Inferior parietal cortex (tissue), 1 donor: ENCODE measurements at regions not wholly inside any gene's neighbourhood (a gene's known extent, or its start where the extent isn't known, plus 50 kb on each side); places are given as distances from the start of the nearest gene placed in this dataset.
"Not testable (repeated sequence)": the region's sequence is repeated elsewhere in the genome, so short reads cannot be mapped to it uniquely, and the experiment has no call there.

Experiments used
- DNase-seq: peaks from one replicate; pipeline ENCODE4 v3.0.0-alpha.2; 2016; ENCODE audit errors: extremely low spot score

GRCh38 chr22:48488611-48489511, 1338.8 kb downstream of the BRD1 start:
- DNase-seq: no peak

DNA sequence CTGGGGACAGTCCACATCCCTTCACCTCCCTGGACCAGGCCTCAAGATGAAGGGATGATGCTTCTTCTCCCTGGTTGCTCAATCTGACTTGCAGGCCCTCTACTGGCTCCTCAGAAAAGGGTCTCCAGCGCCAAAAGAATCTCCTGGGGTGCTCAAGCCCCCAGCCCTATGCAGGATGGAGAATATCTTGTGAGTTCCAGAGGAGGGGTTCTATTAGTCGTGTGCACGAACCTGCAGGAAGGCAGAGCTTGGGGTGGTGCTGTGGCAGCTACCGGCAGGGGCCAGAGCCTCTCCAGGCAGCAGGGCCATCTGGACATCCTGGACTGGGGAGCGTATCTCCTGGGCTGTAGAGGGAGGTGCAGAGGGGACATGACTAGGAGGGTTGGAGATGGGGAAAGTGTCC, 1339.5 kb downstream of the BRD1 start:
- DNase-seq: no peak

- DNase-seq: no peak
Observed at GRCh38 chr22:48486558-48486957, 1341.1 kb downstream of the BRD1 start.

GRCh38 chr22:48486134-48486532, 1341.5 kb downstream of the BRD1 start:
- no peak for DNase-seq

DNA sequence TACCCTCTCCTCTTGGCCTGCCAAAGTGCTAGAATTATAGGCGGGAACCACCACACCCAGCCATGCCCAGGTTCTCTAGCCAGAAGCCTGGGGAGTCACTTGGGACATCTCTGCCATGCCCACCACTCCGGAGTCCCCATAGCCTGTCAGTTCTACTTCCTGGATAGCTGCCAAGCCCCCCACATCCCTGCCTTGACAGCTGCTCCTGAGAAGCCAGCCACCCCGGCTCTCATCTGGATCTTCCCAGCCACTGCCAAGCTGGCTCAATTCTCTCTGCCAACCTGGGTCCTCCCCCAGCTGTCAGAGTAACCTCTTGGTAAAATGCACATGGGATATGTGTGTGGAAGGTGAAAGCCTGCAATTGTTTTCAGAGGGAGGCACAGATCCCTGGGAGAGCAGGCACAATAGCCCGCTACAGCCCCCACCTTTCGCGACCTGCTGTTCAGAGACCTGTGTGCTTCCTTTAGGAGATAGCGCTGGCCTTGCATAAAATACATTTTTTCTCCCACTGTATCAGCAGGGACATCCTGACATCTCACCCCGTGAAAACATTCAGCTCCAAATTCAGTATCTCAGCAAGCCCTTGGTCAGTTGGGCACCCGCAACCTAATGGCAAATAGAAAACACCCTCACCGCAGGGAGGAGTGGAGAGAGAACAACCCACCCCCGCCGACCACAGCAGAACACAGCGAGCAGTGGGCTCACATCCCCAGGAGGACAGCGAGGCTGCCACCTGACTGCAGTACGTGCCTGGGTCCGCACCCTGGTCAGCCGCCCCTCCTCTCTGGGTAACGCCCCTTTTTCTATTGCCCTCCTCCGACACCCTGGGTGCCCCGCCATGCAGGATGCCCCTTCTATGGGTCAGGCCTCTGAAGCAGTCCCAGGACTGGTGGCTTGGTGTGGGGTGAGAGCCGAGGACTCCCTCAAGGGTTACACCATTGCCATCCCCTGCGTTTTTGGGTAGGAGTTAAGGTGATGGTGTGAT, 1342.2 kb downstream of the BRD1 start:
- no peak for DNase-seq

DNA sequence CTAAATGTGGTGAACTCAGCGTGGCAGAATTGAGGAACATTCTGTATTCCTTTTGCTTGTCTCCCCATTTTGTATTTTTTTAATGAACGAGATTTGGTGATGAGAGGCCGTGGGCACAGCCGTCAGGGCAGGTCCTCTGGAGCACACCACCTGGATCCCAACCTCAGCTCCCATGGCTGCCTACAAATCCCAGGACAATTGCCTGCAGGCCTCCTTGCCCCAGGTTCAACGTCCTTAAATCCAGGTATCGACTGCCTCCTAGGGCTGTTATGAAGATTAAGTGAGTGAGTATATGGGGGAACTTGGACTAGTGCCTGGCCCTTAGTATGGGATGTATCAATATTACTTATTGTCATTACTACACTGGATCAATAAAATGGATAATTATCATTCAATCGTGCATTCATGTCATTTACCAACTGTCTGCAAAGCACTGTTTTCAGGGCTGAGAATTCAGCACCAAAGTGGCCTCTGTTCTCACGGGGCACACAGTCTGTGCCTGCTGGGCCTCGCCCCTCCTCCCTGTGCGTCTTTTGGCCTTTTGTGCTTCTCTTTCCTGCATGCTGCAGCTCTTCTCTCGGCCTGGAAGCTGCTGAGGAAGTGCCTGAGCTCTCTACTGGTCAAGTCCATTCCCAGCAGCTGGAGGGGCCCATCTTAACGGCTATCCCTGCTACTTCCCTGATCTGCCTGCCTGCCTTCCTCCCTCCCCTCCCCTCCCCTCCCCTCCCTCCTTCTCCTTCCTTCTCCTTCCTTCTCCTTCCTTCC, 1343.7 kb downstream of the BRD1 start:
- no peak for DNase-seq

- no peak for DNase-seq
Observed at GRCh38 chr22:48482771-48483170, 1344.9 kb downstream of the BRD1 start.

- DNase-seq: not testable (repeated sequence)
Observed at GRCh38 chr22:48482198-48482597, 1345.5 kb downstream of the BRD1 start.

- DNase-seq: no peak
Observed at GRCh38 chr22:48481748-48482147, 1345.9 kb downstream of the BRD1 start.

GRCh38 chr22:48478529-48479265, 1349.0 kb downstream of the BRD1 start:
- DNase-seq: no peak

DNA sequence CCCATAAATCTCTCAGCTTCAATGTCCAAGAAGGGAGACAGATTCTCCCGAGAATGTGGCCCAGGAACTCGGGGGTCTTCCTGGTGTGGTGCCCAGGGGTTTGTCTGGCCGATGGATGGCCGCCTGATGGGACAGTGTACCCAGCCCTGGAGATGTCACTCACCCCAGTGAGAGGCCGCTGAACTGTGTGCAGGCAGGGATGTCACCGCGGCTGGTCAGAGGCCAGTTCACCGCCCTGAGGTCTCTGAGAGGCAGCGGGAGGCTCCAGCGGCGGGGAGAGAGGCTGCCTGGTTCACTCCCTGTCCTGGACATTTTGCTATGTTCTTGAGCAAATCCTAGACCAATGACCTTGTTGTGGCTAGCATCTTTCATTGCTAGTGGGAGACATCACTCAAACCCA, 1349.5 kb downstream of the BRD1 start:
- DNase-seq: no peak

DNA sequence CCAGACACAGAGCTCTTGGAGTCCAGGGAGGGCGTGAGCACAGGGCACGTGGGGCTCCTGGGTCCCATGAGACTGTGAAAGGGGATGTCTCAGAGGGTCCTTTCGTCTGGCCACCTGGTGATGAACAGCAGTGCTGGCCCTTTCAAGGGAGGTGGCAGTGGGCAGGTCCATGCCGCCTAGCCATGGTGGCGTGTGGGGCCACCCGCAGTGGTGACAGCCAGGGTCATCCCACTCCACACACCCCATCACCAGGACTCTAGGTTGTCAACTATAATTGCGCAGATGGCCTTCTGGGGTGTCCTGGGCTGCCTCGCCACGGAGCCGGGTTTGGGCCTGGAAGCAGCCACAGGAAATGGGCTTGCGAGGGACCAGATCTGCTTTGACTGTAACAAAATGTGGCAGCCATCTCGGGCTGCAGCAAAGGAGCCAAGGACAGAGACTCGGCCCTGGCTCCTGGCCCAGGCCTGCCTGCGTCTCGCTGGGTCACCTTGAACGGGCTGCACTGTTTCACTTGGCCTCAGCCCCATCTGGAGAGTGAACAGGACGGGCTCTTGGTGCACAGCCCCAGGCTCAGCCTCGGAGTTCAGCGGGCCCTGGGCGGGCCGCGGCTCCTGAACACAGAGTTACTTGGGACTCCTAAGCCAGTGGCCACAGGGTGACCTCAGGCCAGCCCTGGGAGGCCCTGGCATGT, 1350.5 kb downstream of the BRD1 start:
- no peak for DNase-seq

DNA sequence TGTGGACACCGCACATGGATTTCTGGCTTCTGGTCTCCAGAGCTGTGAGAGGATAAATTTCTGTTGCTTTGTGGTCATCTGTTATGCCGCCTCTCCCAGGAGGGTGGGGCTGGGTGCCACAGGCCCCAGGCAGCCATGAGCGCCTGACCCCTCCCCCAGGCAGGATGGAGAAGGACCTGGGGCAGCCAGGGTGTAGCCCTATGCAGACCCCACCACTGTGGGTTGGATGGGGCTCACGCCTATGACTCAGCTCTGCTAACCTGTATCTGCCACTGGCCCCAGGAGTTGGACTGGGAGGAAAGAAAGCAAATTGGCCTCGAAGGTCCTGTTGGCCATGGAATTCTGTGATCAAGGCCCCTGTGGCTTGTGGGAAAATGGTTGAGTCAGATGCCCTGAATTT, 1351.1 kb downstream of the BRD1 start:
- DNase-seq: no peak

GRCh38 chr22:48475661-48476345, 1351.9 kb downstream of the BRD1 start:
- no peak for DNase-seq

- DNase-seq: no peak
Observed at GRCh38 chr22:48474881-48475280, 1352.8 kb downstream of the BRD1 start.

GRCh38 chr22:48473202-48473601, 1354.5 kb downstream of the BRD1 start:
- no peak for DNase-seq

DNA sequence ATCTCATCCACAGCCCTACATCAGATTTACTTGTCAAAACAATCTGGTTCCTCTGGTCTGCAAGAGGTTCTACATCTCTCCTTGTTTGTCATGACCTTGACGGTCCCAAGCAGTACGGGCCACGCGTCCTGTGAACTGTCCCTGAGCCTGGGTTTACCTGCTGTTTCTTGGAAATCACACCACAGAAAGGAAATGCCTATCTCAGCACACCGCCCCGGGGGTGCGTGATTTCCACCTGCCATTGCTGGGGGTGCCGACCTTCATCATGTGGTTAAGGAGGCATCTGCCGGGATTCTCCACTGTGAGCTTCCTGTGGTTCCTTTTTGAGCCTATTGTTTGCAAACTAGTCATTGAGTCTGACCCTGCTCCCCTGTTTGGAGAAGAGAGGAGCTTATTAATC, 1363.4 kb downstream of the BRD1 start:
- DNase-seq: no peak

- no peak for DNase-seq
Observed at GRCh38 chr22:48459859-48460823, 1367.5 kb downstream of the BRD1 start.

DNA sequence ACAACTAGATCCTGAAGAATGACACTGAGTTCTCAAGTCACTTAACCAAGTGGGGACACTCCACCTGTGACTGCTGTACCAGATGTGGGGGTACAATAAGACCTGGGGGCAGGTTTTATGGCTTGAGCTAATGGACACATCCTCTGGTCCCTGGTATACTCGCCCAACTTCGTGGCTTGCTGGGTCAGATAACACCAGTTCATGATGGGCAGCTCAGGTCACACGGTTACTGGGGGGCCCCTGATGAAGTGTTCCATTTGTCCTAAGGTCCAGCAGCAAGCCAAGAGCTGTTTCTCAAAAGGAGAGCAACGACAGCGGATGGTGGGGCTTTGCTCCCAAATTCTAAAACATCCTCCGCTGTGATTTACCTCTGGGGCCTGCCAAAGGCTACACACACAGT, 1368.4 kb downstream of the BRD1 start:
- no peak for DNase-seq
